ENCODE measurements at regions not wholly inside any gene's neighbourhood (a gene's known extent, or its start where the extent isn't known, plus 50 kb on each side); places are given as distances from the start of the nearest gene placed in this dataset.

GRCh38 chr12:3990501-3991280 lies 117.5 kb upstream of the PARP11 start:
- TF ChIP-seq ZNF331 (CRISPR knock-in tag; IDR thresholded peaks at IDR 0.05; ENCODE audit: low read depth): no peak
- no peak for TF ChIP-seq CTCF (conservative IDR thresholded peaks at IDR 0.05; ENCODE audit: low read depth in 2 of 2)
- TF ChIP-seq EZH2 (IDR thresholded peaks at IDR 0.05; ENCODE audit: low read depth, unreplicated experiment): no peak
- no peak for TF ChIP-seq POLR2AphosphoS5 (IDR thresholded peaks at IDR 0.05; ENCODE audit: low read depth)
- TF ChIP-seq REST (IDR thresholded peaks at IDR 0.05; ENCODE audit: unreplicated experiment): no peak
- no peak for TF ChIP-seq CREB1 (CRISPR knock-in tag; IDR thresholded peaks at IDR 0.05; ENCODE audit: low read depth)
- no peak for TF ChIP-seq EZH2phosphoT487 (IDR thresholded peaks at IDR 0.05; ENCODE audit: unreplicated experiment)
- no peak for TF ChIP-seq JUNB (IDR thresholded peaks at IDR 0.05; ENCODE audit: unreplicated experiment)
- no peak for TF ChIP-seq ZNF114 (CRISPR knock-in tag; IDR thresholded peaks at IDR 0.05)

All from GM23338 (cell line).